GM13976 (cell line): ENCODE measurements at regions not wholly inside any gene's neighbourhood (a gene's known extent, or its start where the extent isn't known, plus 50 kb on each side); places are given as distances from the start of the nearest gene placed in this dataset.

Experiments
- DNase-seq: peaks from one replicate; pipeline ENCODE4 v3.0.0; 2012; ENCODE audit warnings: low spot score
- CTCF ChIP-seq: IDR thresholded peaks from 2 replicates; pipeline ENCODE4 v1.5.1; 2012; ENCODE audit warnings: borderline replicate concordance, mild to moderate bottlenecking; ENCODE audit not compliant: insufficient read depth; ENCODE audit errors: extremely low read depth, missing control alignments, control extremely low read depth
- in situ Hi-C: fragments of 300-500 bp; cut with MboI; formaldehyde crosslinking; loops from one replicate; pipeline ENCODE4 v1.12.0; 2022; ENCODE audit warnings: low sequenced_read_pairs, mixed read lengths, inconsistent platforms; ENCODE audit not compliant: unreplicated experiment

GRCh38 chr11:32315121-32315520, 120.2 kb downstream of the WT1 start:
- DNase-seq = no peak
- no peak for TF ChIP-seq CTCF
- in situ Hi-C loops = no loop called here

GRCh38 chr11:32316232-32316631, 119.1 kb downstream of the WT1 start:
- in situ Hi-C loops = no loop called here
- peak; percentile 39 for DNase-seq
- TF ChIP-seq CTCF = no peak

DNA sequence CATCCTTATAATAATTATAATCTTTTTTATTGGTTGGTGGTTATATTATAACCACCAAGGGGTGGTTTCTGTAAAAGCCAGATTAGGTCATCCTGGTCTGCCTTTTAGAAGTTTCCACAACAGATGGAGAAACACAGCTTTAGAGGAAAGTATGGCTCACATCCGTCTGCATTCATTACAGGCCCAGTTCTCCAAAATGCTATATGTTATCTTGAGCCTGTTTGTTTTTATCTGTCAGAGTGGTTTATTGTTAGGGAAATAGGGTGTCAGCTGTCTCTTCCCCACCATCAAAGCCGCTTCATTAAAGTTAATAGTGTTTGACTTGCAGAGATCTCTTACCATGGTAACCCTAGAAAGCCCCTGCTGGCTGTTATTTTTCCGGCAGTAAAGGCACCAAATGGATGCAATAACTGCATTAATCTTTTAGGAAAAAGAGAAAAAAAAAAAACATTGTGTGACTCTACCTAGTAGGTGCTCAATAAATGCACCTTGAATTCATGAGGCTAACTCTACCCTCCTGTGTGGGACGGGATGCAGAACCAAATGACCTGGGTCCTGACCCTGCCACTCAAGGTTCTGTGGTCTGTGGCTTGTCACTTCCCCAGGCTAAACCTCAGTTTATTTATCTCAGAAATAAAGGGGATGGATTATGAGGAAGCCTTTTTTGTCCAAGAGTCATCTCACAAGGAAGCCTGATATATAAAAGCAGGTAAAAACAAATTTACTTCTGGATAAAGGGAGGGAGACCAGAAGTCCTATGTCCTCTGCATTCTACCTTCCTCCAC, 118.3 kb downstream of the WT1 start:
- in situ Hi-C loops = no loop called here
- DNase-seq = no peak
- no peak for TF ChIP-seq CTCF

GRCh38 chr11:32317643-32318042, 117.7 kb downstream of the WT1 start:
- in situ Hi-C loops = no loop called here
- DNase-seq = no peak
- TF ChIP-seq CTCF = no peak

GRCh38 chr11:32318071-32319055, 117.0 kb downstream of the WT1 start:
- DNase-seq = no peak
- TF ChIP-seq CTCF = no peak
- in situ Hi-C loops = no loop called here

DNA sequence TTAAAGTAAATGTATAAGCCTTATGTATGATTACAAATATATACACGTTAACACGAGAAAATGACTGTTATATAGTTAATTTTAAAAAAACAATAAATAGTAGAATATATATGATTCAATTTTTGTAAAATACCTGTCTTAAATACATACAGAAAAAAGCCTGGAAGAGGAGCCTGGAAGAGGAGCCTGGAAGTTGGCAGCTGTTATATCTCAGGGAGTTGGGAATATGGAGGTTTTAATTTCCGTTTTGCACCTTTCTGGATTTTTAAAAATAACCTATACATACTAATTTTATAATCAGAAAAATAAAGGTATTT, 111.6 kb downstream of the WT1 start:
- DNase-seq = no peak
- no peak for TF ChIP-seq CTCF
- in situ Hi-C loops = no loop called here
